Fibroblast of mammary gland (primary cell): ENCODE measurements at regions not wholly inside any gene's neighbourhood (a gene's known extent, or its start where the extent isn't known, plus 50 kb on each side); places are given as distances from the start of the nearest gene placed in this dataset.

Experiments
- DNase-seq: peaks from one replicate; pipeline ENCODE4 v3.0.0-alpha.2; 2010; ENCODE audit warnings: low read depth
- H3K4me3 ChIP-seq: 2 replicates; pipeline ENCODE4 v1.5.1; 2011; ENCODE audit warnings: low read depth, mild to moderate bottlenecking, low read length, moderate library complexity; ENCODE audit not compliant: control insufficient read depth
- TF ChIP-seq, protein P1 (sequence below): conservative IDR thresholded peaks from 2 replicates; pipeline ENCODE4 v1.5.1; 2011; ENCODE audit warnings: low read depth, low read length, inconsistent platforms; ENCODE audit not compliant: control insufficient read depth, insufficient read depth

DNA sequence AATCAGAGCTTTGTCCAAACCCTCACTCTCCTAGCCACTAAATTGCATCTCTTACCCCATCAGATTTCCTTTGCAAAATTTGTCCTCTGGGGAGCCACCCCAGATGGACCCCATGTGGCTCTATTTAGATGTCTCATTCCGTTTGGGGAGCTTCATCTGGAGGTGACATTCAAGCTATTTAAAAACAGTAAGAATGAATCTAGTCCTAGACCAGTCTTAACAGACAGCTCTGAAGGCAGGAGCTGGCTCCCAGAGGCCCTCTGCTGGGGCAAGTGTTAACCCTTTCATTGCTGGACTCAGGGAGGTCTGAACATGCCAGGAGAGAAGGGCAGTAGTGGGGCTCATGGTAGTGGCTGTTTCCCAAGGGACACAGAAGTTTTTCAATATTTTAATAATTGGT is 59.2 kb downstream of the RPL37A start:
- TF ChIP-seq, protein P1, sequence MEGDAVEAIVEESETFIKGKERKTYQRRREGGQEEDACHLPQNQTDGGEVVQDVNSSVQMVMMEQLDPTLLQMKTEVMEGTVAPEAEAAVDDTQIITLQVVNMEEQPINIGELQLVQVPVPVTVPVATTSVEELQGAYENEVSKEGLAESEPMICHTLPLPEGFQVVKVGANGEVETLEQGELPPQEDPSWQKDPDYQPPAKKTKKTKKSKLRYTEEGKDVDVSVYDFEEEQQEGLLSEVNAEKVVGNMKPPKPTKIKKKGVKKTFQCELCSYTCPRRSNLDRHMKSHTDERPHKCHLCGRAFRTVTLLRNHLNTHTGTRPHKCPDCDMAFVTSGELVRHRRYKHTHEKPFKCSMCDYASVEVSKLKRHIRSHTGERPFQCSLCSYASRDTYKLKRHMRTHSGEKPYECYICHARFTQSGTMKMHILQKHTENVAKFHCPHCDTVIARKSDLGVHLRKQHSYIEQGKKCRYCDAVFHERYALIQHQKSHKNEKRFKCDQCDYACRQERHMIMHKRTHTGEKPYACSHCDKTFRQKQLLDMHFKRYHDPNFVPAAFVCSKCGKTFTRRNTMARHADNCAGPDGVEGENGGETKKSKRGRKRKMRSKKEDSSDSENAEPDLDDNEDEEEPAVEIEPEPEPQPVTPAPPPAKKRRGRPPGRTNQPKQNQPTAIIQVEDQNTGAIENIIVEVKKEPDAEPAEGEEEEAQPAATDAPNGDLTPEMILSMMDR = no peak
- H3K4me3 ChIP-seq = no peak overlapping the region
- DNase-seq = no peak

DNA sequence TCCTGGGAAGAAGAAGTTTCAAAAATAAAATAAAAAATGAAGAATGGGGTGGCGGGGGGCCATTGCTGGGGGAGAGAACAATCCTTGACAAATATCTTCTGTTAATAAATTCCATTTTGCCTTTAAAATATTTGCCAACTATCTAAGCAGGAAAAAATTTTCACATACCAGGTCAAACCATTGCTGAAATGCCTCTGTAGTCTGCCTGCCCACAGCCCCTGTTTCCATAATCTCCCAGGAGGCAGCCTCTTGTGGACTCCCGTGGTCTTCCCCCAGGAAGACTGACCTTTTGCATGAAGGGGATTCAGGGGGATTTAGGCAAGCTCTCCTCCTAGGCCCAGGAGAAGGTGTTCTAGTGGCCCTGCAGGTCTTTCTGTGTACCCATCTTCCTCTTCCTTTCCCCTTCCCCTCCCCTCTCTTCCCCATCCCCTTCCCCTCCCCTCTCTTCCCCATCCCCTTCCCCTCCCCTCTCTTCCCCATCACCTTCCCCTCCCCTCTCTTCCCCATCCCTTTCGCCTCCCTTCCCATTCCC is 61.0 kb downstream of the RPL37A start:
- no peak for DNase-seq
- H3K4me3 ChIP-seq = no peak overlapping the region

DNA sequence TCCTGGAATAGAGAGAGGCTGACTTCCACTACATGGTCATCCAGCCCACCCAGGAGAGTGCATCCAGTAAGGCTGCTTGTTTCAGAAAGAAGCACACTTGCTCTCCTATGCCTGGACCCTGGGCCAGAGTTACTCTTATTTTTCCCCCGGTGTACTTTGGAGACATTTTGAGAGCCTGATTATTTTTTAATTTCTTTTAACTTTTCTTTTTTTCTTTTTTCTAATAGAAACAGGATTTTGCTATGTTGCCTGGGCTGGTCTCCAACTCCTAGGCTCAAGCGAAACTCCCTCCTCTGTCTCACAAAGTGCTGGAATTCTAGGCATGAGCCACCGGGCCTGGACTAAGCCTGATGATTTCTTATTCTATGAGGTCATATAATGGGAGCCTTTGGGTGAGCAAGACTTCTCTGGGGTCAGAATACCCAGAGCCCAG is 62.2 kb downstream of the RPL37A start:
- no peak overlapping the region for H3K4me3 ChIP-seq
- TF ChIP-seq, protein P1 = no peak
- peak; percentile 67 for DNase-seq

More for the DNA sequence above, 61.0 kb downstream of the RPL37A start:
- TF ChIP-seq, protein P1 = no peak

DNA sequence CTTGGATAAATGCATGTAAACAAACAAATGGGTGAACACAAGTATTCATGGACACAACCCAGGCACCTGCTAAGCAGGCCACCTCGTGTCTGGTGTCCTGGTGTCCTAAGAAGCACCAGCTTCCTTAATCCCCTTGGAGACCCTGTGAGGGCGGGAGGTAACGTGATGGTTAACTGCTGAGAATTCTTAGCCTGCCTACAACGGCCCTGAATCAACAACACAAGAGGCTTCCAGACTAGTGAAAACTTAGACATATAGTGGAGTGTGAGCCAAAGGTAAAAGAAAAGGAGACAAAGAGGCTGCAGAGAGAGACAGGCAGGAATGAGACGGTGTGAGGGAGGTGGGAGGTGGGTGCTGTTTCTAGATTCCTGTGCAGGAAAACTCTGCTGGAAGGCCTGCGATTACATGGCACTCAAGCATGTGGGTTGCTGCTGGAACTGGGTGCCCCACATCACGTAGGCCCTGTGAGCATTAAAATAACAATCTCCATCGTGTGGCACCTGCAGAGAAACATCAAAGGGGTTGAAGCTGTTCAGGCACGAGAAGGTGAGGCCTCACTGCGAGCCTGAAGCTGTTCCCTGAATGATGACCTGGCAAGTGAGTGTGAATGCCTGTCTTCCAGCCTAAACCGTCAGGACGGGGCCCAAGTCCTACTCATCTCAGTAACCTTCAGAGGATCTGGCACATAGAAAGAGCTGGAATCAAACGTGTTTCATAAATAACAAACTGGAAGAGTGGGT is 64.2 kb downstream of the RPL37A start:
- TF ChIP-seq, protein P1 = no peak
- DNase-seq = no peak
- no peak overlapping the region for H3K4me3 ChIP-seq

DNA sequence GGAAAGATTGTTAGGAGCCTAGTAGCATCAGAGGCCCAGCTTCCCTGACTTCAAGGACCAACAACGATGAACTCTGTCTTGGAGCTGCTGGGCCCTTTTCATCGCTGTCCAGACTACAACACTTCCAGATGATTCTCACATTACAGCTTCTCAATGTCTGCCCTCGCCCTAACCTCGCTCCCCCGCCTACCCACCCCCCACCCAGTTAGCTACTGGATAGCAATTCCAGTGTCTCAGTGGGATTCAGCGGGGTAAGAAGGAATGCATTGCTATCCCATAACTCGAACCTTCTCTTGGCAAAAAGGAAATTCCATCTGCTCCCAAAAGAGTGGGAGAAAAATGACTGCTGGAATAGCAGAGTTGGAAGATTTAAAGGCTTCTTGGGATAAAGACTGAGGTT is 65.0 kb downstream of the RPL37A start:
- DNase-seq = peak; percentile 51
- H3K4me3 ChIP-seq = no peak overlapping the region
- TF ChIP-seq, protein P1 = no peak

DNA sequence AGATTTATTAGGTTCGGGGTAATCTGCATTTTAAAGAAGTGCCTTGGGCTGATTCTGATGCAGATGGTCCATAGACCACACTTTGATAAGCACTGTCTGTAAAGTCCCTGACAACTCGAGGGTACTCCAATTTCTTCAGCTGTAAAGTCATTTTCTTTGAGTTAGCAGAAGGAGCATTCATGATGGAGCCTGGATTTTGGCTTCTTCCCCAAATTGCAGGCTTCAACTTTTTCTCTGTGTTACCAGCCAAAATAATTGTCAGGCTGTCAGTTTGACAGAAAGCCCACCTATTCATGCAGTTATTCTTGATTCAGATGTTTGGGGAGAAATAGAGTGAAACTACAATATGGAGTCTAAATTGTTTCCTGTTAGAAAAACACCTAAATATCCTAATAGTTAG is 66.0 kb downstream of the RPL37A start:
- no peak overlapping the region for H3K4me3 ChIP-seq
- no peak for DNase-seq
- TF ChIP-seq, protein P1 = no peak
